GM21526 (cell line): ENCODE measurements at regions not wholly inside any gene's neighbourhood (a gene's known extent, or its start where the extent isn't known, plus 50 kb on each side); places are given as distances from the start of the nearest gene placed in this dataset.

Source experiments
- ATAC-seq: cut with Tn5 transposase; IDR thresholded peaks from one replicate; pipeline ENCODE4 v1.9.1; 2021; ENCODE audit warnings: moderate library complexity; ENCODE audit not compliant: unreplicated experiment, low FRiP score

GRCh38 chr12:87136330-87136976 lies 880.3 kb upstream of the MGAT4C start:
- no peak for ATAC-seq

- ATAC-seq: no peak
Observed at GRCh38 chr12:87127272-87127671, 871.1 kb upstream of the MGAT4C start.

DNA sequence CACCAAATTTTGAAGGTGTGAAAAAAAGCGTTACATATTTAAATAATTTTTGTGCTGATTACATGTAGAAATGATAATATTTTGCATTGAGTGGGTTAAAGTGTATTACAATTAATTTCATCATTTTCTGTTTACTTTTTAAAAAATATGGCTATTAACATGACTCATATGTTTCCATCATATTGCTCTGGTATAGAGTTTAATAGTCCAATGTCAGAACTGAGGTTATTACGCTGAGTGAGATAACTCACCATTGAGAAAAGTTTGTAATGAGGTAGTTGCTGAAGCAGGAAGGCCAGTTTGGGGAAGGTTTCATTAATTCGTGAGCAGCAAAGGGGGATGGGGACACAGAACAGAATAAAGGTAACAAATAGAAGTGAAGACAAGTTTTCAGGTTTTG lies 865.7 kb upstream of the MGAT4C start:
- ATAC-seq: no peak

DNA sequence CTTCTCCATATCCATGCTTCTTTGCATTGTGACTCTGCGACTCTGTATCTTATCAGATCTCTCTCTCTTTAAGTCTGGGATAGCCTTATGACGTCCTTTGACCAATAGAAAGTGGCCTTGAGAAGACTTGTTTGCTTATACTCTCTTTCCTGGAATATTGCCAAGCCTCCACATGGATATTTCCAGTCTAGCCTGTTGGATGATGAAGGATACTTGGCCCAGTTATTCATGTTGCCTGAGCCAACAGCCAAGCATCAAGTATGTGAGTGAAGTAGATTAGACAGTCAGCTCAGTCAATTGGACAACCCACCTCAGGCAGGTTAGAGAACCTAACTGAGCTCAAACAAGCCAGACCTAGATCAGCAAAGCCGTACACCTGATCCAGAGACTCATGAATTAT lies 864.2 kb upstream of the MGAT4C start:
- no peak for ATAC-seq

- no peak for ATAC-seq
Observed at GRCh38 chr12:87119713-87120112, 863.5 kb upstream of the MGAT4C start.

DNA sequence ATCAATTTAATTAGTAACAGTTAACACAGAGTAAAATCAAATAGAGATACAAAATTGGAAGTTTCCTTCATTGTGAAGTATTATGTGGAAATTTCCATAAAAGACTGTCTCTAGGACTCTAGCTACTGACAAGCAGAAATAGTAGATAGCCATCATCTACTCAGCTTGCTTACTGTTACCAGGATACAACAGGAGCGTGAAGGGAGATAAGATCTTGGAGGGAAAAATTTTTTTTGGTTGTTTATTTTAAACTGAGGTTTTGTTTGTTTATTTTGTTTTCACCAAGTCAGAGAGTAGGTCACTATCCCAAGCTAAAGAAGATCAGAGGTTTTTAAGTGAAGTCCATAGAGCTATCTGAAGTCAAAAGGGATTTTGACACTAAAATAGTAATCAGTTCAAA lies 861.3 kb upstream of the MGAT4C start:
- no peak for ATAC-seq

DNA sequence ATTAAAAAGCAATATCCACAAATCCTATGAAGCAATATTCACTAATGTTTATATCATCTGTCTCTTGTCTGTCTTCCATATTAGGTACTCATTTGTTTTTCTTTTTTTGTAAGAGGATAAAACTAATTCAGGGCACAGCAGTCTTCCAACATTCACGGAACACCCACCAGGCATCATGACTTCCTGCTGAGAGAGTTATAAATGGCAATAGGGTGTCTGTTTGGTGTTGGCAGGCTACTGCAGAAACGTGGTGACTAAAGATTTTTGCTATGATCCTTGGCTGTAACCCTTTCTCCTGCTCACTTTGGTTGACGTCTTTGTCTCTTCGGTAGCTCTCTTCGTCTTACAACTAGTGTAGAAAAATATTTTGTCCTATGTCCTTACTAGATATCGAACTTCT lies 860.6 kb upstream of the MGAT4C start:
- ATAC-seq: no peak

DNA sequence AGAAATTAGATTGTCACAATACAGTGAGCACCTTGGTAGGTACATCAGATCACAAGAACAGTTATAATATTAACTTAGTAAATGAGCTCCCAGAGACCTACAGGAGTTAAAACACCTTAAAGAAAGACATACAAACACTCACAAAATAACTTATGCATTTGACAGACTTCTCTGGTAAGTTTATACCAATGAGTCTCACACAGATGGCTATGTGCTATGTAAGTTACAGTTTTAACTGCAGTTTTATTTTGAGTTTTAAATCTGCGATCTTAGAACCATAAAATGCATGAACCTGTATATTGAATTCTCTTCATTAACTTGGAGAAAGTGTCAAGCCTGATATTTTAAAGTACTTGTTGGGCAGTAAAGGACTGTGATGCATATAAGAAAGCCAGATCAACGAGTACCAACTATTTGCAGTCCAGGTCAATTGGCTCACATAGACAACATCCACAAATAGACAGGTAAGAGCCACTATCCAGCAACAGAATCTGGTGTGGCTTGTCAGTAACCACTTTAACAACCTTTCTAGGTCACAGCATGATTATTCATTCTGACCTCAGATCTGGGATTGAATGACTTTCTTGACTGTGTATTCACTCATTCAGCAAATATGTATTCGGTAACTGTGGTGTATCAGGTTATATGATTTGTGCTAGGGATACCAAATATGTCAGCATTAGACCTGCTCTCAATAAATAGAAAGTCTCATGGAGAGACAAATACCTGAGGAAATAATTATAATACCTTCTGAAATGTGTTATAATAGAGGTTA lies 856.6 kb upstream of the MGAT4C start:
- ATAC-seq: no peak

DNA sequence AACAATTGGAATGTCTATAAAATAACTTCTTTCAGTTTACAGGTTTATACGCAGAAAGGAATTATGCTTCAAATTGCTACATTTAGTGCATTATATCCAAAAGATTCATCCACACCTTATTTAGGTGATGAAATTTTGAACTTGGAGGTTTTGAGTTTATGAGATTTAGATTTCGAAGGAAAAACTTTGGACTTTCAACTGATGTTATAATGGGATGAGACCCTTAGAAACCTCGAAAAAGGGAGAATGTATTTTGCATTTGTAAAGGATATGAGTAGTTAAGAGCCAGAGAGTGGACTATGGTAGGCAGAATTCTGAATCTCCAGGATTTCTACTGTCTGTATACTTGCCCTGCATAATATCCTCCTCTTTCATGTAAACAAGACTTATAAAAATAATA lies 851.6 kb upstream of the MGAT4C start:
- ATAC-seq: no peak

- no peak for ATAC-seq
Observed at GRCh38 chr12:87107270-87107669, 851.1 kb upstream of the MGAT4C start.

GRCh38 chr12:87096082-87096585 lies 839.9 kb upstream of the MGAT4C start:
- ATAC-seq: no peak

GRCh38 chr12:87094356-87094755 lies 838.2 kb upstream of the MGAT4C start:
- ATAC-seq: no peak

GRCh38 chr12:87092421-87092820 lies 836.2 kb upstream of the MGAT4C start:
- no peak for ATAC-seq

DNA sequence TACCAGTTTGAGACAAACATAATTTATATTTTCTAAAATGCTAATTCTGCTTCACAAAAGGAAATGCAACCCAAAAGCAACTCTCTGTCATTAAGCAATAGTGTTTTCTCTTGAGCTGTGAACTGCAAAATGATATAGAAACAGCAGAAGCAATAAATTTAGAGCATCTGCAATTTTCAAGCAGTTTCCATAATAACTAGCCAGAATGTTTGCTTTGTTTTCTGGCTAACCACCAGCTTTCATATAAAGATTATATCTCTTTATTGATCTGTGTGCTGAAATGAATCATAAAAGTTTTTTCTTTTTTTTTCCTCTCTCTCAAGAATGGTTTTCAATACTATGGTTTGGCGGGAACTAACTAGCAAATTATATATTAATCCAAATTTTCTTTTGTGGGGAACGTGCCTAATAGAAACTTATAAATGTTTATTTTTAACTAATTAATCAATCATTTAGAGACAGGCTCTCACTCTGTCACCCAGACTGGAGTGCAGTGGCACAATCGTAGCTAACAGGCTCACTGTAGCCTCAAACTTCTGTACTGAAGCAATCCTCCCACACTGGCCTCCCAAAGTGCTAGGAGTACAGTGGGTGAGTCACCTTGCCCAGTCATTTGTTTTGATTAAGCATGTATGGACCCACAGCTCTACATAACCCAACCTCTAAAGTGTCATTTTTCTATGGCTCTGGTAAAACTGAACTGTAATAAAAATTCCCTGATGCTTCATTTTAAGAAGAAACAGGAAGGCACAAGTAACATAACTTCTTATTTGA lies 830.1 kb upstream of the MGAT4C start:
- ATAC-seq: no peak

GRCh38 chr12:87085286-87085685 lies 829.1 kb upstream of the MGAT4C start:
- ATAC-seq: no peak

GRCh38 chr12:87082756-87083155 lies 826.6 kb upstream of the MGAT4C start:
- ATAC-seq: no peak

DNA sequence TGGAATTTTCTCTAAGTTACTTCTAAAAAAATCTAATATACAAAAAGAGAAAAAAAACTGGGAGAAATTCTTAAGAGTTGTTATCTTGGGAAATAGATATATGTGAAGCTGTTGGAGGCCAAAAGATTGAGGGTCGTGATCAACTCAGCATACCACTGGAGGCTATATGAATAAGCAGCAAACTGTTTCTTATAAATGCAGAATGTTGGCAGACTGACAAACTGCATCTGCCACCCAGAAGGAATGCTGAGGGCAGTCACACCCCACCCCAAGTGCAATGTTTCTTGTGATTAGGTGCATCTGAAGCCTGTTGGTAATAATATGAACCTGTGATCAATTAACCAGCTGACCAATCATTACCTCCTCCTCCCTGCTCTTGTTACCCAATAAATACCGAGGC lies 818.6 kb upstream of the MGAT4C start:
- no peak for ATAC-seq

GRCh38 chr12:87066326-87066725 lies 810.1 kb upstream of the MGAT4C start:
- no peak for ATAC-seq

- no peak for ATAC-seq
Observed at GRCh38 chr12:87059231-87059630, 803.0 kb upstream of the MGAT4C start.

- no peak for ATAC-seq
Observed at GRCh38 chr12:87054226-87054625, 798.0 kb upstream of the MGAT4C start.

- no peak for ATAC-seq
Observed at GRCh38 chr12:87051621-87052020, 795.4 kb upstream of the MGAT4C start.
